Heart left ventricle (tissue), 13 donors: ENCODE measurements at regions not wholly inside any gene's neighbourhood (a gene's known extent, or its start where the extent isn't known, plus 50 kb on each side); places are given as distances from the start of the nearest gene placed in this dataset.

Source experiments
- POLR2A ChIP-seq, 2 donors: fragments of 450-650 bp; IDR thresholded peaks; one replicate each; pipeline ENCODE4 v1.6.1; 2017; ENCODE audit warnings: antibody characterized with exemption in 2 of 2, mild to moderate bottlenecking in 2 of 2, moderate library complexity in 2 of 2
- TF ChIP-seq, protein P1 (sequence below), 12 donors: fragments of 200-600 bp; sonication (generic) in 4 of 12; IDR thresholded peaks; one replicate each; pipeline versions ENCODE4 v1.5.0 to v1.8.0; 2018 to 2022; ENCODE audit warnings: antibody characterized with exemption in 12 of 12, mild to moderate bottlenecking in 5 of 12
- donor health status: ischemic (EF 13 %, LVEDD 7.1; RV severe dilation, severe dysfunction).
- donor health status: DM: no; HTN: yes; CAD: no.
- donor health status: DM: no; HTN: no; CAD: no.
- donor health status: ischemic (EF 25% LVEDD 6.9; RV normal size, moderate dysfunction).
- donor health status: ischemic (EF 25% LVEDD 5.7; RV mildly dilated, moderate dysfunction).
- donor health status: ischemic (EF 35%, LVEDD 5.7; RV mildly dilated, moderate dysfunction).
- donor health status: nonischemic (EF 11% LVEDD 7.7; RV severe dilation, severe dysfunction).
- donor health status: DM: yes; HTN: yes; CAD: no.
- donor health status: PGD.
- donor health status: ischemic (EF 29% LVEDD 5.4; RV normal size, mild dysfunction).
- donor health status: nonischemic (EF 23%, LVEDD 6.1; RV moderate dilation, normal function).

DNA sequence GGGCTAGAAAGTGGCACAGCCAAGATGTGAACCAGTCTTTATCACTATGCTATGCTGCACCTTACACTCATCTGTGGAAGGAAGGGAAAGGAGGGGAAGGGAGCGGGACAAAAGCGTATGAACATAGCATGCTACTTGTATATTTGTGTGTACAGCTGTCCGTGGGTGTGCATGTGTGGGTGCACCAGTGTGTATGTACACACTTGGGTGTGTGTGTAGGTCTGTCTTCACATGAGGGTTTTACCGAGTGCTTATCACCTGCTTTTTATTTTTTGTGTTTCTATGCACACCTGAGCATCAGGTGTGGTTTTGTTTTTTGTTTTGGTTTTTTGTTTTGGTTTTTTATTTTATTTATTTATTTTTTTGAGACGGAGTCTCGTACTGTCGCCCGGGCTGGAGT lies 255.7 kb downstream of the RRAGC start:
- TF ChIP-seq, protein P1, sequence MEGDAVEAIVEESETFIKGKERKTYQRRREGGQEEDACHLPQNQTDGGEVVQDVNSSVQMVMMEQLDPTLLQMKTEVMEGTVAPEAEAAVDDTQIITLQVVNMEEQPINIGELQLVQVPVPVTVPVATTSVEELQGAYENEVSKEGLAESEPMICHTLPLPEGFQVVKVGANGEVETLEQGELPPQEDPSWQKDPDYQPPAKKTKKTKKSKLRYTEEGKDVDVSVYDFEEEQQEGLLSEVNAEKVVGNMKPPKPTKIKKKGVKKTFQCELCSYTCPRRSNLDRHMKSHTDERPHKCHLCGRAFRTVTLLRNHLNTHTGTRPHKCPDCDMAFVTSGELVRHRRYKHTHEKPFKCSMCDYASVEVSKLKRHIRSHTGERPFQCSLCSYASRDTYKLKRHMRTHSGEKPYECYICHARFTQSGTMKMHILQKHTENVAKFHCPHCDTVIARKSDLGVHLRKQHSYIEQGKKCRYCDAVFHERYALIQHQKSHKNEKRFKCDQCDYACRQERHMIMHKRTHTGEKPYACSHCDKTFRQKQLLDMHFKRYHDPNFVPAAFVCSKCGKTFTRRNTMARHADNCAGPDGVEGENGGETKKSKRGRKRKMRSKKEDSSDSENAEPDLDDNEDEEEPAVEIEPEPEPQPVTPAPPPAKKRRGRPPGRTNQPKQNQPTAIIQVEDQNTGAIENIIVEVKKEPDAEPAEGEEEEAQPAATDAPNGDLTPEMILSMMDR (IDR thresholded peaks at IDR 0.05), result no peak
- TF ChIP-seq POLR2A (IDR thresholded peaks at IDR 0.05), result no peak
